A204.1 (cell line): ENCODE measurements at regions not wholly inside any gene's neighbourhood (a gene's known extent, or its start where the extent isn't known, plus 50 kb on each side); places are given as distances from the start of the nearest gene placed in this dataset.
A peak's percentile ranks its signal among the peaks of the same experiment; 100 is the strongest.

Source experiments
- FAIRE-seq: peaks from 2 replicates; lab custom pipeline; 2012; peaks lifted over from hg19 to GRCh38; lab: Jason Lieb, UNC

GRCh38 chr12:54711669-54712068 lies 63.5 kb upstream of the DCD start:
- no peak for FAIRE-seq

DNA sequence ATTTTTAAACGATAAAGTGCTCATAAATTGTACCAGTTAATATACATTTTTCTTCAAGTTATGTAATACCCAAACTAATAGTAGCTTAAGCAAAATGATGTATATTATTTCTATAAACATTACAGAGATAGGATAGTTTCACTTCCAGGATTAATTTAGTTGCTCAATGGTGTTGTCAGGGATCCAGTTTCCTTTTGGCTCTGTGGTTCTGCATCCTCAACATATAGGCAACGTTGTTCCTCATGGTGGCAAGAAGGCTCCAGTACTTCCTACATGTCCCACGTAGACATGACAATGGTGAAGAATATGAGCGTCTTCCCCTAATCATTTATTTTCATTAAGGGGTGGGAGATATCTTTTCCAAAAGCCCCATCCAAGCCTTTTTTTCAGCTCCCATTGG lies 60.7 kb upstream of the DCD start:
- FAIRE-seq, result no peak

- no peak for FAIRE-seq
These were observed 56.0 kb upstream of the DCD start for GRCh38 chr12:54704202-54704601.

- peak; percentile 89 for FAIRE-seq
These were observed 53.9 kb upstream of the DCD start for GRCh38 chr12:54701940-54702592.

DNA sequence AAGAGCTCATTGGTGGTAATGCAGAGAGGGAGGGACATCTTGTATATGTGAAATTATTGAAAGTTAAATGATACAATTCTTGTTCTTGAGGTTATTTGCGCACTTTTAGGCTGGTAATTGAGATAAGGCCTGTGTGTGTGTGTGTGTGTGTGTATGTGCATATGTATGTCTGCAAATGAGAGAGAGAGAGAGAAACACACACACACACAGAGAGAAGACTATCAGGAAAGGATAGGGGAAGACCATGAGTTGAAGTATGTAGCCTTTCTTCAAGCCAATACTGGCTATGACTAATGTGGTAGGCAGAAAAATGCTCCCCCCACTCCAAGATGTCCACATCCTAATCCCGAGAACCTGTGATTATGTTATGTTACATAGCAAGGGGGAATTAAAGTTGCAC lies 52.7 kb upstream of the DCD start:
- no peak for FAIRE-seq

GRCh38 chr12:54700301-54700700 lies 52.1 kb upstream of the DCD start:
- no peak for FAIRE-seq
